ENCODE measurements at regions not wholly inside any gene's neighbourhood (a gene's known extent, or its start where the extent isn't known, plus 50 kb on each side); places are given as distances from the start of the nearest gene placed in this dataset.

- no peaks in the 10 kb centered on the region for H3K36me3 ChIP-seq (ENCODE audit: control insufficient read depth, insufficient read depth, low read length)
- peaks cover 31% of the 10 kb centered on the region for H3K4me1 ChIP-seq (ENCODE audit: control insufficient read depth, insufficient read depth, low read length)
- H3K9me3 ChIP-seq (ENCODE audit: control insufficient read depth, low read length), result no peaks in the 10 kb centered on the region
- H3K27ac ChIP-seq (ENCODE audit: insufficient read depth, low read depth, low read length, poor library complexity, severe bottlenecking), result no peak overlapping the region
- no peak overlapping the region for H3K4me3 ChIP-seq (ENCODE audit: insufficient read depth, low read depth, low read length)
- H3K27me3 ChIP-seq (ENCODE audit: control insufficient read depth, insufficient read depth, low read length, poor library complexity, severe bottlenecking), result no peaks in the 10 kb centered on the region
- WGBS, 2 experiments, result 95 to 96% methylated on average over 4 of the region's 4 CpGs
These were observed 111.5 kb upstream of the CDH4 start for GRCh38 chr20:61140576-61140975.

- WGBS, 2 experiments, result 86 to 87% methylated on average over 4 of the region's 4 CpGs
- Histone ChIP-seq H3K9me3 (ENCODE audit: control insufficient read depth, low read length) (no peaks in the 10 kb centered on the region), H3K4me3 (ENCODE audit: insufficient read depth, low read depth, low read length) (no peak overlapping the region), H3K36me3 (ENCODE audit: control insufficient read depth, insufficient read depth, low read length) (no peaks in the 10 kb centered on the region), H3K4me1 (ENCODE audit: control insufficient read depth, insufficient read depth, low read length) (no peaks in the 10 kb centered on the region), H3K27me3 (ENCODE audit: control insufficient read depth, insufficient read depth, low read length, poor library complexity, severe bottlenecking) (no peaks in the 10 kb centered on the region), H3K27ac (ENCODE audit: insufficient read depth, low read depth, low read length, poor library complexity, severe bottlenecking) (no peak overlapping the region)
These were observed 106.0 kb upstream of the CDH4 start for GRCh38 chr20:61146023-61146422.

GRCh38 chr20:61149636-61150035, 102.4 kb upstream of the CDH4 start:
- Histone ChIP-seq H3K27me3 (ENCODE audit: control insufficient read depth, insufficient read depth, low read length, poor library complexity, severe bottlenecking) (no peaks in the 10 kb centered on the region), H3K27ac (ENCODE audit: insufficient read depth, low read depth, low read length, poor library complexity, severe bottlenecking) (no peak overlapping the region), H3K36me3 (ENCODE audit: control insufficient read depth, insufficient read depth, low read length) (no peaks in the 10 kb centered on the region), H3K4me3 (ENCODE audit: insufficient read depth, low read depth, low read length) (no peak overlapping the region), H3K9me3 (ENCODE audit: control insufficient read depth, low read length) (no peaks in the 10 kb centered on the region), H3K4me1 (ENCODE audit: control insufficient read depth, insufficient read depth, low read length) (no peaks in the 10 kb centered on the region)
- 83 to 91% methylated on average over 5 of the region's 5 CpGs for WGBS, 2 experiments

- H3K27me3 ChIP-seq (ENCODE audit: control insufficient read depth, insufficient read depth, low read length, poor library complexity, severe bottlenecking), result no peaks in the 10 kb centered on the region
- WGBS, 2 experiments, result 92 to 93% methylated on average over 8 of the region's 8 CpGs
- H3K4me1 ChIP-seq (ENCODE audit: control insufficient read depth, insufficient read depth, low read length), result peaks cover 5% of the 10 kb centered on the region
- H3K36me3 ChIP-seq (ENCODE audit: control insufficient read depth, insufficient read depth, low read length), result no peaks in the 10 kb centered on the region
- H3K4me3 ChIP-seq (ENCODE audit: insufficient read depth, low read depth, low read length), result no peak overlapping the region
- H3K27ac ChIP-seq (ENCODE audit: insufficient read depth, low read depth, low read length, poor library complexity, severe bottlenecking), result no peak overlapping the region
- H3K9me3 ChIP-seq (ENCODE audit: control insufficient read depth, low read length), result no peaks in the 10 kb centered on the region
These were observed 94.8 kb upstream of the CDH4 start for GRCh38 chr20:61157301-61157700.

GRCh38 chr20:61159957-61160686, 91.9 kb upstream of the CDH4 start:
- no peaks in the 10 kb centered on the region for H3K9me3 ChIP-seq (ENCODE audit: control insufficient read depth, low read length)
- WGBS, 2 experiments, result 88 to 91% methylated on average over 15 to 16 of the region's 17 CpGs

GRCh38 chr20:61161726-61162390, 90.2 kb upstream of the CDH4 start:
- Histone ChIP-seq H3K36me3 (ENCODE audit: control insufficient read depth, insufficient read depth, low read length) (no peaks in the 10 kb centered on the region), H3K9me3 (ENCODE audit: control insufficient read depth, low read length) (no peaks in the 10 kb centered on the region), H3K4me3 (ENCODE audit: insufficient read depth, low read depth, low read length) (no peak overlapping the region), H3K4me1 (ENCODE audit: control insufficient read depth, insufficient read depth, low read length) (no peaks in the 10 kb centered on the region), H3K27ac (ENCODE audit: insufficient read depth, low read depth, low read length, poor library complexity, severe bottlenecking) (no peak overlapping the region), H3K27me3 (ENCODE audit: control insufficient read depth, insufficient read depth, low read length, poor library complexity, severe bottlenecking) (no peaks in the 10 kb centered on the region)
- WGBS, 2 experiments, result 94 to 97% methylated on average over 8 of the region's 8 CpGs

More at GRCh38 chr20:61159957-61160686, 91.9 kb upstream of the CDH4 start:
- Histone ChIP-seq H3K36me3 (ENCODE audit: control insufficient read depth, insufficient read depth, low read length) (no peaks in the 10 kb centered on the region), H3K4me3 (ENCODE audit: insufficient read depth, low read depth, low read length) (no peak overlapping the region), H3K4me1 (ENCODE audit: control insufficient read depth, insufficient read depth, low read length) (peaks cover 5% of the 10 kb centered on the region), H3K27me3 (ENCODE audit: control insufficient read depth, insufficient read depth, low read length, poor library complexity, severe bottlenecking) (no peaks in the 10 kb centered on the region), H3K27ac (ENCODE audit: insufficient read depth, low read depth, low read length, poor library complexity, severe bottlenecking) (no peak overlapping the region)

- Histone ChIP-seq H3K27ac (ENCODE audit: insufficient read depth, low read depth, low read length, poor library complexity, severe bottlenecking) (no peak overlapping the region), H3K4me3 (ENCODE audit: insufficient read depth, low read depth, low read length) (no peak overlapping the region), H3K4me1 (ENCODE audit: control insufficient read depth, insufficient read depth, low read length) (no peaks in the 10 kb centered on the region), H3K36me3 (ENCODE audit: control insufficient read depth, insufficient read depth, low read length) (no peaks in the 10 kb centered on the region), H3K27me3 (ENCODE audit: control insufficient read depth, insufficient read depth, low read length, poor library complexity, severe bottlenecking) (no peaks in the 10 kb centered on the region), H3K9me3 (ENCODE audit: control insufficient read depth, low read length) (no peaks in the 10 kb centered on the region)
- 91 to 93% methylated on average over 12 of the region's 12 CpGs for WGBS, 2 experiments
These were observed 89.6 kb upstream of the CDH4 start for GRCh38 chr20:61162451-61162850.

- H3K4me1 ChIP-seq (ENCODE audit: control insufficient read depth, insufficient read depth, low read length), result no peaks in the 10 kb centered on the region
- no peaks in the 10 kb centered on the region for H3K36me3 ChIP-seq (ENCODE audit: control insufficient read depth, insufficient read depth, low read length)
- WGBS, 2 experiments, result 89 to 90% methylated on average over 7 of the region's 7 CpGs
- H3K4me3 ChIP-seq (ENCODE audit: insufficient read depth, low read depth, low read length), result no peak overlapping the region
- H3K27ac ChIP-seq (ENCODE audit: insufficient read depth, low read depth, low read length, poor library complexity, severe bottlenecking), result no peak overlapping the region
- H3K27me3 ChIP-seq (ENCODE audit: control insufficient read depth, insufficient read depth, low read length, poor library complexity, severe bottlenecking), result no peaks in the 10 kb centered on the region
- no peaks in the 10 kb centered on the region for H3K9me3 ChIP-seq (ENCODE audit: control insufficient read depth, low read length)
These were observed 89.0 kb upstream of the CDH4 start for GRCh38 chr20:61163031-61163430.

GRCh38 chr20:61166324-61166723, 85.7 kb upstream of the CDH4 start:
- H3K27me3 ChIP-seq (ENCODE audit: control insufficient read depth, insufficient read depth, low read length, poor library complexity, severe bottlenecking), result no peaks in the 10 kb centered on the region
- no peaks in the 10 kb centered on the region for H3K36me3 ChIP-seq (ENCODE audit: control insufficient read depth, insufficient read depth, low read length)
- no peak overlapping the region for H3K27ac ChIP-seq (ENCODE audit: insufficient read depth, low read depth, low read length, poor library complexity, severe bottlenecking)
- WGBS, 2 experiments, result 90 to 91% methylated on average over 3 of the region's 3 CpGs
- no peak overlapping the region for H3K4me3 ChIP-seq (ENCODE audit: insufficient read depth, low read depth, low read length)
- no peaks in the 10 kb centered on the region for H3K9me3 ChIP-seq (ENCODE audit: control insufficient read depth, low read length)
- H3K4me1 ChIP-seq (ENCODE audit: control insufficient read depth, insufficient read depth, low read length), result no peaks in the 10 kb centered on the region

GRCh38 chr20:61168605-61169004, 83.5 kb upstream of the CDH4 start:
- Histone ChIP-seq H3K4me3 (ENCODE audit: insufficient read depth, low read depth, low read length) (no peak overlapping the region), H3K9me3 (ENCODE audit: control insufficient read depth, low read length) (no peaks in the 10 kb centered on the region)
- WGBS, 2 experiments, result 92 to 93% methylated on average over 8 of the region's 8 CpGs

More at GRCh38 chr20:61168605-61169004, 83.5 kb upstream of the CDH4 start:
- H3K27ac ChIP-seq (ENCODE audit: insufficient read depth, low read depth, low read length, poor library complexity, severe bottlenecking), result no peak overlapping the region
- no peaks in the 10 kb centered on the region for H3K36me3 ChIP-seq (ENCODE audit: control insufficient read depth, insufficient read depth, low read length)
- H3K4me1 ChIP-seq (ENCODE audit: control insufficient read depth, insufficient read depth, low read length), result no peaks in the 10 kb centered on the region
- H3K27me3 ChIP-seq (ENCODE audit: control insufficient read depth, insufficient read depth, low read length, poor library complexity, severe bottlenecking), result no peaks in the 10 kb centered on the region
